ENCODE measurements at regions not wholly inside any gene's neighbourhood (a gene's known extent, or its start where the extent isn't known, plus 50 kb on each side); places are given as distances from the start of the nearest gene placed in this dataset.
A peak's percentile ranks its signal among the peaks of the same experiment; 100 is the strongest.

DNA sequence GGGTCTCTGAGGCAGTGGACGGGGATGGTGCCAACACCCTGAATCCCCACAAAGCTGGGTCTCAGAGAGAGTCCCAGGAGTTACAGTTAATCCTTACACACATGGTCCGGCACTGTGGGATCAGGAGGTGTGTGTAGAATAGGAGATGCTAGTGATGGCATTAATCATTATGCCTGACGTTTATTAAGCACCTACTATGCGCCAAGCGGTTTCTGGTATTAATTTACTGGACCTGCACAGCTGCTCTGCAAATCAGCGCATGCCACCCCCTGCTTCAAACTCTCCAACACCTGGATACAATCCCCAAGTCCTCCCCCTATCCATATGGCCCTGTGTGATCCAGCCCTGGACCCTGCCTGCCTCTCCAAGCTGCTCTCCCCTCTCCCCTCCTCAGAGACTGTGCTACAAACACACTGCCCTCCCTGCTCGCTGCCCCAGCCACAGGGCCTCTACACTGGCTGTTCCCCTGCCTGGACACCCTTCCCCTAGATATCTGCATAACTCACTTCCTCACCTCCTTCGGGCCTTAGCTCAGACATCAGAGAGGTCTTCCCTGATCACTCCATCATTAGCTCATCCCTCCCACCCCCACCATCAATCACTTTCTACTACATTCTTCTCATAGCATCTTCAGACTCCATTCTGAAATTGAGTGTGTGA, 86.0 kb downstream of the RFLNA start:
- Histone ChIP-seq H3K4me3 (peak overlapping the region; percentile 40), H3K27ac (peak overlapping the region; percentile 82 to 87)
- no peak for DNase-seq (ENCODE audit: low spot score)
- TF ChIP-seq, protein P1, sequence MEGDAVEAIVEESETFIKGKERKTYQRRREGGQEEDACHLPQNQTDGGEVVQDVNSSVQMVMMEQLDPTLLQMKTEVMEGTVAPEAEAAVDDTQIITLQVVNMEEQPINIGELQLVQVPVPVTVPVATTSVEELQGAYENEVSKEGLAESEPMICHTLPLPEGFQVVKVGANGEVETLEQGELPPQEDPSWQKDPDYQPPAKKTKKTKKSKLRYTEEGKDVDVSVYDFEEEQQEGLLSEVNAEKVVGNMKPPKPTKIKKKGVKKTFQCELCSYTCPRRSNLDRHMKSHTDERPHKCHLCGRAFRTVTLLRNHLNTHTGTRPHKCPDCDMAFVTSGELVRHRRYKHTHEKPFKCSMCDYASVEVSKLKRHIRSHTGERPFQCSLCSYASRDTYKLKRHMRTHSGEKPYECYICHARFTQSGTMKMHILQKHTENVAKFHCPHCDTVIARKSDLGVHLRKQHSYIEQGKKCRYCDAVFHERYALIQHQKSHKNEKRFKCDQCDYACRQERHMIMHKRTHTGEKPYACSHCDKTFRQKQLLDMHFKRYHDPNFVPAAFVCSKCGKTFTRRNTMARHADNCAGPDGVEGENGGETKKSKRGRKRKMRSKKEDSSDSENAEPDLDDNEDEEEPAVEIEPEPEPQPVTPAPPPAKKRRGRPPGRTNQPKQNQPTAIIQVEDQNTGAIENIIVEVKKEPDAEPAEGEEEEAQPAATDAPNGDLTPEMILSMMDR (IDR thresholded peaks at IDR 0.05), result no peak

DNA sequence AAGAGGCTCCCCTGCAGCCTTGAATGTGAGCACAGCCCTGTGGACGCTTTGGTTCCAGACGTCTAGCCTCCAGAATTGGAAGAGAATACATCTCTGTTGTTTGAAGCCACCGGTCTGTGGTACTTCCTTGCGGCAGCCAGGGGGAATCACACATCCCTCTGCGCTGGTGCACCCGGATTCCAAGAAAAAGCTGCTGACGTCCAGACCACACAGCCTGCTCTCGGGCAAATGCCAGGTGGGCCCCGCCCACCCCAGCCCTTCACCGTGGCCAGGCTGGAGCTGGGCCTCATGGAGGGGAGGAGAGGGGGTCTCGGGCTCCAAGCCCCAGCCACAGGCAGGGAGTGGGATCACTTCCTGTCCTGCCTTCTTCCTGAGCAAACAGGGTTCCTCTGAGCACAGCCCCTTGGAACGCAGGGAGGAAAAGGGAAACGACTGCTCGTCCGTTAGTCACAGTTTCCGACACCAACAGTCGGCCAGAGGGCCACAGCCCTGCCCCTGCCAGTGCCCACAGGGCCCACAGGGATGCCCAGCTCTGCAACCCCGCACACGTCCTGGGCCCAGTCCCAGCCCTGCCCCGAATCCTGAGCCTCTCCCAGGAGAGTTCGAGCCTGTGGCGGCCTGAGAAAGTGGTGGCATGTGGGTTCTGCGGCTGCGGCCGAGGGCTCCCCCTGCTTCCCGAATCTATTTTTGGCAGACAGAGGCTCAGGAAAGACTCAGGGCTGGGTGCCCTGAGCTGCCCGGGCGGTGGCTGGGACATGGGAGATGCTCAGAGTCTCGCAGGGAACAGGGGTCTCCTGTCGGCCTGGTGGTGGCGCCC, 85.3 kb downstream of the RFLNA start:
- Histone ChIP-seq H3K4me3 (peak overlapping the region; percentile 40), H3K27ac (peak overlapping the region; percentile 82 to 87)
- TF ChIP-seq, protein P1 (IDR thresholded peaks at IDR 0.05), result peak; percentile 63
- peak; percentile 98 for DNase-seq (ENCODE audit: low spot score)

DNA sequence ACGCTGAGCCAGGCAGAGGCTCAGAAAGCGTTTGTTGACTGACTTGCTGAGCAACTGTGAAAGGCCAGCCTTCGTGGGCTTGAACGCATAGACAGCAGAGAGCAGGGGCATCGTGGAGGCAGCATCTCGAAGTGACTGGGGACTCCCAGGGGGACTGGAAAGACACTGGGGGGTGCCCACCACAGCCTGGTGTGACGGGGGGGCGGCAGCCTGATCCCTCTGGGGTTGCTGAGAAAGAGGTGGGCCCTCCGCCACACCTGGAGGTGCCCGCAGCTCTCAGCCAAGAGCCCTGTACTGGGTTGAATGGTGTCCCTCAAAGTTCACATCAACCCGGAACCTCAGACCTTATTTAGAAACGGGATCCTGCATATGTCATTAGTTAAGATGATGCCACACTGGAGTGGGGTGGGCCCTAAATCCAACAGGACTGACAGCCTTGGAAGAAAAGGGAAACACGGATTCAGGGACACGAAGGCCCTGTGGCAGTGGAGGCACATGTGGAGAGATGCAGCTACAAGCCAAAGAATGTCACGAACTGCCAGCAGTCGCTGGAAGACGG, 84.6 kb downstream of the RFLNA start:
- DNase-seq (ENCODE audit: low spot score), result no peak
- TF ChIP-seq, protein P1 (IDR thresholded peaks at IDR 0.05), result no peak
- H3K27ac ChIP-seq, result peak overlapping the region; percentile 82 to 87
- H3K4me3 ChIP-seq, result peak overlapping the region; percentile 5

DNA sequence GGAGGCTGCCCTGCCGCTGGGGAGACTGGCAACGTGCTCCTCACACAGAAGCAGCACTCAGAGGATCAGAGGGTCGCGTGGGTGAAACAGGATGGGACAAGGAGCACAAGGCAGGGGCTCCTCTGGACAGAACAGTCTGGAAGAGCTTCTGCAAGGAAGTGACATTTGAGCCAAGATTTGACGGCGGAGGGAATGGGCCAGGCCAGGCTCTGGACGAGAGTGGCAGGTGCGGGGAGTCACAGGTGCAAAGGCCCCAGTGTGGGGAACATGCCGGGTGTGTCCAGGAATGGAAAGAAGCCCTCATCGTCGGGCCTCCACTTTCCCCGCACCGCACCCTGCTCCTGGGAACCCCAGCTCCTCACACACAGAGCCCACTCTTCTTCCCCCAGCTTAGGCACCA, 84.0 kb downstream of the RFLNA start:
- Histone ChIP-seq H3K4me3 (no peak overlapping the region), H3K27ac (peak overlapping the region; percentile 82 to 87)
- TF ChIP-seq, protein P1 (IDR thresholded peaks at IDR 0.05), result no peak
- DNase-seq (ENCODE audit: low spot score), result no peak

DNA sequence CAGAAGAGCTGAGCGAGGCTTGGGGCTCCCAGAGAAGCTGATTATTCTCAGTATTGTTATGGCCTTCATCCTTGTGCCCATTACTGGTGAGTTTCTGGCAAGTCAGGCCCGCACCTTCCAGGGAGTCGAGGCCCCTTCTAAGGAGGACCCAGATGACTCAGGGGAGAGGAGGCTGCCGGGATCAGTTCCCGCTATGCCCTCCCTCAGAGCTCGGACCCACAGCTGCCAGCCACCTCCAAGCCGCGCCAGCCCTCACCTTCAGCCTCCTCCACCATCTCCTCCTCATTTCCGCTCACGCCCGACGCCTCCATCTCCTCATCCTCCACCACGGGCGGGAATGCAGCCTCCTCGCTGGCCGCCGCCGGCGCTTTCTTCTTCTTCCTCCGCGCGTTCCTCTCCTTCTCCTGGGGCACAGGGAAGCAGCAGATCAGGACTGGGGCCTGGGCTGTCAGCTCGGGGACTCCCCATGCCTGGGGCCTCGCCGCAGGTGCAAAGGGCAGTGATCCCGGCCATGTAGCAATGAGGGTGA, 83.2 kb downstream of the RFLNA start:
- no peak for DNase-seq (ENCODE audit: low spot score)
- H3K27ac ChIP-seq, result peak overlapping the region; percentile 50 to 87
- TF ChIP-seq, protein P1 (IDR thresholded peaks at IDR 0.05), result no peak

DNA sequence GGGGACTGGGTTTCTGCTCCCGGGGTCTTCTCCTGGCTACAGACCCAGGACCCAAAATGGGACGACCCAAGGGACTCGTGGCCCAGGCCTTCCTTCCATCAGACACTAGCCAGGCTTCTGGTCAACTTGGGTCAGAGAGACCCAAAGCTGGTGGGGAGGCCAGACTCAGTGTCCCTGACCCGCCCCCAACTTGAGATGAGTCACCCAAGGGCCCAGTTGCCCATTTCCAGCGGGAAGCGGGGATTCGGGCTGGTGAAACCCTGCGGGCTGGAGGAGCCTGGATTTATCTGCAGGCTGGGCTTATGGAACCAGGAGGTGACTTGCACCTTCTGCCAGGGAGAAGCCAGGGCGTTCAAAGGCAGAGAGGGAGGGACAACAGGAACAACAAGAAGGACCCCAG, 81.5 kb downstream of the RFLNA start:
- H3K27ac ChIP-seq, result no peak overlapping the region
- TF ChIP-seq, protein P1 (IDR thresholded peaks at IDR 0.05), result no peak
- no peak overlapping the region for H3K4me3 ChIP-seq
- no peak for DNase-seq (ENCODE audit: low spot score)

More for the DNA sequence above, 83.2 kb downstream of the RFLNA start:
- H3K4me3 ChIP-seq, result no peak overlapping the region

Measured in coronary artery (tissue), 2 donors.